ENCODE measurements at regions not wholly inside any gene's neighbourhood (a gene's known extent, or its start where the extent isn't known, plus 50 kb on each side); places are given as distances from the start of the nearest gene placed in this dataset.

GRCh38 chr3:166900866-166901577, 479.1 kb downstream of the ZBBX start:
- H3K27ac Mint-ChIP-seq = no peak overlapping the region
- H3K9me3 Mint-ChIP-seq = peaks cover 40% of the 10 kb centered on the region
- DNase-seq = no peak
- H3K27me3 Mint-ChIP-seq (ENCODE audit: insufficient read depth) = no peaks in the 10 kb centered on the region
- no peaks in the 10 kb centered on the region for H3K4me1 Mint-ChIP-seq (ENCODE audit: low read depth)
- H3K4me3 Mint-ChIP-seq = no peak overlapping the region
- TF ChIP-seq CTCF (IDR thresholded peaks at IDR 0.05) = no peak
- H3K36me3 Mint-ChIP-seq (ENCODE audit: low read depth) = no peaks in the 10 kb centered on the region

- no peak overlapping the region for H3K27ac Mint-ChIP-seq
- H3K4me3 Mint-ChIP-seq = no peak overlapping the region
- TF ChIP-seq CTCF (IDR thresholded peaks at IDR 0.05) = no peak
- no peaks in the 10 kb centered on the region for H3K27me3 Mint-ChIP-seq (ENCODE audit: insufficient read depth)
- no peaks in the 10 kb centered on the region for H3K36me3 Mint-ChIP-seq (ENCODE audit: low read depth)
- DNase-seq = no peak
- H3K9me3 Mint-ChIP-seq = peaks cover 32% of the 10 kb centered on the region
- no peaks in the 10 kb centered on the region for H3K4me1 Mint-ChIP-seq (ENCODE audit: low read depth)
Observed at GRCh38 chr3:166897811-166898210, 482.3 kb downstream of the ZBBX start.

- Mint-ChIP-seq H3K9me3 (peaks cover 27% of the 10 kb centered on the region), H3K4me1 (ENCODE audit: low read depth) (no peaks in the 10 kb centered on the region), H3K27me3 (ENCODE audit: insufficient read depth) (0 out of 2 replicates have a peak, but pooled peaks cover 2% of the 10 kb centered on the region), H3K27ac (no peak overlapping the region), H3K4me3 (no peak overlapping the region), H3K36me3 (ENCODE audit: low read depth) (no peaks in the 10 kb centered on the region)
- no peak for TF ChIP-seq CTCF (IDR thresholded peaks at IDR 0.05)
- DNase-seq = no peak
Observed at GRCh38 chr3:166889241-166889640, 490.9 kb downstream of the ZBBX start.

- no peak overlapping the region for H3K4me3 Mint-ChIP-seq
- H3K27me3 Mint-ChIP-seq (ENCODE audit: insufficient read depth) = no peaks in the 10 kb centered on the region
- DNase-seq = no peak
- no peak overlapping the region for H3K27ac Mint-ChIP-seq
- H3K9me3 Mint-ChIP-seq = peaks cover 36% of the 10 kb centered on the region
- no peaks in the 10 kb centered on the region for H3K36me3 Mint-ChIP-seq (ENCODE audit: low read depth)
- H3K4me1 Mint-ChIP-seq (ENCODE audit: low read depth) = no peaks in the 10 kb centered on the region
- TF ChIP-seq CTCF (IDR thresholded peaks at IDR 0.05) = no peak
Observed at GRCh38 chr3:166879661-166880060, 500.4 kb downstream of the ZBBX start.

- Mint-ChIP-seq H3K4me3 (no peak overlapping the region), H3K27me3 (ENCODE audit: insufficient read depth) (no peaks in the 10 kb centered on the region), H3K27ac (no peak overlapping the region), H3K9me3 (peaks cover 40% of the 10 kb centered on the region), H3K36me3 (ENCODE audit: low read depth) (no peaks in the 10 kb centered on the region), H3K4me1 (ENCODE audit: low read depth) (no peaks in the 10 kb centered on the region)
- no peak for TF ChIP-seq CTCF (IDR thresholded peaks at IDR 0.05)
- DNase-seq = no peak
Observed at GRCh38 chr3:166877971-166878370, 502.1 kb downstream of the ZBBX start.

Measured in HFFc6 (cell line).